C4-2B (cell line): ENCODE measurements at regions not wholly inside any gene's neighbourhood (a gene's known extent, or its start where the extent isn't known, plus 50 kb on each side); places are given as distances from the start of the nearest gene placed in this dataset.

Experiments used
- ZFX ChIP-seq: fragments of 450-650 bp; IDR thresholded peaks from 2 replicates; pipeline ENCODE4 v1.6.1; 2017
- TF ChIP-seq, protein P1 (sequence below): fragments of 450-650 bp; conservative IDR thresholded peaks from 2 replicates; pipeline ENCODE4 v1.5.1; 2017; ENCODE audit warnings: mild to moderate bottlenecking

DNA sequence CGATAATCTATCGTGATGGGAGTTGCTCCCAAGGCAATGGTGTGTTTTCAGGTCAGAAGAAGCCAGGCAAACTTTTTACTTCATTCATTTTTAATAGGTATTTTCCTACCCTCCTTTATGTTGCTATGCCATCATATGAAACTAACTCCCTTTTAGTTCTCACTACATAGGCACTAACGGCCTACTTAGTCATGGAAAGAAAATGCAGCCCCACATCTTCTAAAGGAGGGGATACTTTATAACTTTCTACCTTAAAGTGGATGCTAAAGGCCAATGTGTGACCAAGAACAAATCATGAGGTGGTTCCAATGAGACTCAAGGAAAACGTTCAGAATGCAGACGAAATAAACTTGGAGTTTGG lies 193.8 kb downstream of the FOXA2 start:
- TF ChIP-seq, protein P1, sequence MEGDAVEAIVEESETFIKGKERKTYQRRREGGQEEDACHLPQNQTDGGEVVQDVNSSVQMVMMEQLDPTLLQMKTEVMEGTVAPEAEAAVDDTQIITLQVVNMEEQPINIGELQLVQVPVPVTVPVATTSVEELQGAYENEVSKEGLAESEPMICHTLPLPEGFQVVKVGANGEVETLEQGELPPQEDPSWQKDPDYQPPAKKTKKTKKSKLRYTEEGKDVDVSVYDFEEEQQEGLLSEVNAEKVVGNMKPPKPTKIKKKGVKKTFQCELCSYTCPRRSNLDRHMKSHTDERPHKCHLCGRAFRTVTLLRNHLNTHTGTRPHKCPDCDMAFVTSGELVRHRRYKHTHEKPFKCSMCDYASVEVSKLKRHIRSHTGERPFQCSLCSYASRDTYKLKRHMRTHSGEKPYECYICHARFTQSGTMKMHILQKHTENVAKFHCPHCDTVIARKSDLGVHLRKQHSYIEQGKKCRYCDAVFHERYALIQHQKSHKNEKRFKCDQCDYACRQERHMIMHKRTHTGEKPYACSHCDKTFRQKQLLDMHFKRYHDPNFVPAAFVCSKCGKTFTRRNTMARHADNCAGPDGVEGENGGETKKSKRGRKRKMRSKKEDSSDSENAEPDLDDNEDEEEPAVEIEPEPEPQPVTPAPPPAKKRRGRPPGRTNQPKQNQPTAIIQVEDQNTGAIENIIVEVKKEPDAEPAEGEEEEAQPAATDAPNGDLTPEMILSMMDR: no peak
- no peak for TF ChIP-seq ZFX
